Keratinocyte (primary cell): ENCODE measurements at regions not wholly inside any gene's neighbourhood (a gene's known extent, or its start where the extent isn't known, plus 50 kb on each side); places are given as distances from the start of the nearest gene placed in this dataset.

ENCODE experiments used
- DNase-seq: peaks from one replicate; pipeline ENCODE4 v3.0.0-alpha.2; 2011; ENCODE audit warnings: low read depth, missing footprints, low spot score
- FAIRE-seq: peaks from 2 replicates; lab custom pipeline; 2011; peaks lifted over from hg19 to GRCh38; lab: Jason Lieb, UNC
- H2AFZ ChIP-seq: 2 replicates; pipeline ENCODE4 v1.6.0; 2012; ENCODE audit warnings: low read length, control low read depth, inconsistent platforms; ENCODE audit not compliant: control insufficient read depth
- H3K27ac ChIP-seq: 2 replicates; pipeline ENCODE4 v1.5.1; 2011; ENCODE audit warnings: low read length; ENCODE audit not compliant: control insufficient read depth, insufficient read depth
- H3K27me3 ChIP-seq: 3 replicates; pipeline ENCODE4 v1.6.0; 2011; ENCODE audit warnings: low read length; ENCODE audit not compliant: control insufficient read depth, insufficient read depth; ENCODE audit errors: extremely low read depth
- H3K36me3 ChIP-seq, 2 experiments: 2 replicates in 1 of 2; 3 replicates in 1 of 2; pipeline ENCODE4 v1.5.1; 2011; ENCODE audit warnings: low read length in 2 of 2, mild to moderate bottlenecking in 1 of 2; ENCODE audit not compliant: control insufficient read depth in 2 of 2, insufficient read depth in 2 of 2; ENCODE audit errors: extremely low read depth in 1 of 2
- H3K4me1 ChIP-seq: 3 replicates; pipeline ENCODE4 v1.5.1; 2011; ENCODE audit warnings: low read length; ENCODE audit not compliant: control insufficient read depth, insufficient read depth; ENCODE audit errors: extremely low read depth
- H3K4me2 ChIP-seq: 3 replicates; pipeline ENCODE4 v1.6.0; 2011; ENCODE audit warnings: low read depth, low read length; ENCODE audit not compliant: control insufficient read depth, insufficient read depth; ENCODE audit errors: extremely low read depth
- H3K4me3 ChIP-seq, 3 experiments: fragments of 200-600 bp in 1 of 3; sonication (generic) in 1 of 3; 2 replicates in 2 of 3; 3 replicates in 1 of 3; pipeline ENCODE4 v1.5.1; 2011 to 2016; ENCODE audit warnings: low read length in 3 of 3, mild to moderate bottlenecking in 3 of 3, control low read depth in 2 of 3, inconsistent platforms in 1 of 3, low read depth in 1 of 3, mixed read lengths in 1 of 3, mixed run types in 1 of 3, moderate library complexity in 1 of 3; ENCODE audit not compliant: control insufficient read depth in 2 of 3, insufficient read depth in 2 of 3; ENCODE audit errors: extremely low read depth in 1 of 3
- H3K79me2 ChIP-seq: 2 replicates; pipeline ENCODE4 v1.6.0; 2012; ENCODE audit warnings: low read length; ENCODE audit not compliant: control insufficient read depth, insufficient read depth
- H3K9ac ChIP-seq: 3 replicates; pipeline ENCODE4 v1.6.0; 2011; ENCODE audit warnings: low read length; ENCODE audit not compliant: control insufficient read depth, insufficient read depth; ENCODE audit errors: extremely low read depth
- H3K9me1 ChIP-seq: 3 replicates; pipeline ENCODE4 v1.6.0; 2011; ENCODE audit warnings: low read length; ENCODE audit not compliant: control insufficient read depth, insufficient read depth; ENCODE audit errors: extremely low read depth
- H3K9me3 ChIP-seq: 2 replicates; pipeline ENCODE4 v1.5.1; 2012; ENCODE audit warnings: low read depth, low read length; ENCODE audit not compliant: control insufficient read depth
- H4K20me1 ChIP-seq: 3 replicates; pipeline ENCODE4 v1.6.0; 2011; ENCODE audit warnings: low read length; ENCODE audit not compliant: control insufficient read depth, insufficient read depth; ENCODE audit errors: extremely low read depth
- CTCF ChIP-seq, 3 experiments: IDR thresholded peaks in 1 of 3; conservative IDR thresholded peaks in 1 of 3; optimal IDR thresholded peaks in 1 of 3; 2 replicates in 2 of 3; 3 replicates in 1 of 3; pipeline versions ENCODE3 to v1.5.1; 2011; ENCODE audit warnings: low read length in 3 of 3, mild to moderate bottlenecking in 3 of 3, moderate library complexity in 2 of 3, control low read depth in 1 of 3, inconsistent platforms in 1 of 3; ENCODE audit not compliant: insufficient read depth in 2 of 3; ENCODE audit errors: extremely low read depth in 1 of 3
- EZH2 ChIP-seq: IDR thresholded peaks from one replicate; pipeline ENCODE4 v1.6.1; 2012; ENCODE audit warnings: inconsistent platforms, mild to moderate bottlenecking, low read length, moderate library complexity
- dilution Hi-C: fragments of 300-500 bp; cut with MboI; formaldehyde crosslinking; loops from one replicate; pipeline ENCODE4 v1.7.0; 2020; ENCODE audit warnings: low sequenced_read_pairs; ENCODE audit not compliant: extremely low pct_ligation_motif_present

GRCh38 chr12:115049614-115050013 lies 365.6 kb upstream of the TBX3 start:
- DNase-seq (no peak), FAIRE-seq (no peak)
- TF ChIP-seq EZH2 (no peak), CTCF (optimal IDR thresholded peaks at IDR 0.05 in 1 of 3, IDR thresholded peaks at IDR 0.05 in 1 of 3, conservative IDR thresholded peaks at IDR 0.05 in 1 of 3; ENCODE audit: extremely low read depth in 1 of 3, insufficient read depth in 2 of 3, low read length in 3 of 3) (no peak)
- H4K20me1 ChIP-seq: no peaks in the 10 kb centered on the region
- H2AFZ ChIP-seq: no peak overlapping the region
- no peaks in the 10 kb centered on the region for H3K4me1 ChIP-seq
- no peaks in the 10 kb centered on the region for H3K27me3 ChIP-seq
- H3K4me2 ChIP-seq: no peak overlapping the region
- no peak overlapping the region for H3K4me3 ChIP-seq
- no peaks in the 10 kb centered on the region for H3K36me3 ChIP-seq
- no peak overlapping the region for H3K27ac ChIP-seq
- dilution Hi-C loops: no loop called here
- no peaks in the 10 kb centered on the region for H3K9me1 ChIP-seq
- H3K9ac ChIP-seq: no peak overlapping the region
- no peaks in the 10 kb centered on the region for H3K9me3 ChIP-seq
- H3K79me2 ChIP-seq: no peaks in the 10 kb centered on the region

GRCh38 chr12:115046805-115047204 lies 362.8 kb upstream of the TBX3 start:
- Histone ChIP-seq H3K4me2 (no peak overlapping the region), H3K36me3 (no peaks in the 10 kb centered on the region), H3K4me3 (no peak overlapping the region), H3K4me1 (no peaks in the 10 kb centered on the region), H3K9ac (no peak overlapping the region), H3K9me3 (no peaks in the 10 kb centered on the region), H3K27me3 (no peaks in the 10 kb centered on the region), H4K20me1 (no peaks in the 10 kb centered on the region), H3K79me2 (no peaks in the 10 kb centered on the region), H3K9me1 (no peaks in the 10 kb centered on the region), H3K27ac (no peak overlapping the region), H2AFZ (no peak overlapping the region)
- FAIRE-seq: no peak
- dilution Hi-C loops: no loop called here
- no peak for DNase-seq
- TF ChIP-seq EZH2 (no peak), CTCF (optimal IDR thresholded peaks at IDR 0.05 in 1 of 3, IDR thresholded peaks at IDR 0.05 in 1 of 3, conservative IDR thresholded peaks at IDR 0.05 in 1 of 3; ENCODE audit: extremely low read depth in 1 of 3, insufficient read depth in 2 of 3, low read length in 3 of 3) (no peak)
